GM12878 (cell line): ENCODE measurements at regions not wholly inside any gene's neighbourhood (a gene's known extent, or its start where the extent isn't known, plus 50 kb on each side); places are given as distances from the start of the nearest gene placed in this dataset.

Experiments
- BCL11A ChIP-seq: IDR thresholded peaks from 2 replicates; pipeline ENCODE4 v1.6.1; 2011; ENCODE audit warnings: low read depth, low read length
- BMI1 ChIP-seq: fragments of 450-650 bp; IDR thresholded peaks from 2 replicates; pipeline ENCODE4 v1.6.1; 2016; ENCODE audit warnings: mild to moderate bottlenecking, moderate library complexity, borderline replicate concordance
- POU2F2 ChIP-seq: IDR thresholded peaks from 3 replicates; pipeline ENCODE4 v1.6.1; 2011; ENCODE audit warnings: low read depth, mild to moderate bottlenecking, low read length, borderline replicate concordance
- TF ChIP-seq, protein P1 (sequence below), 3 experiments: IDR thresholded peaks in 2 of 3; conservative IDR thresholded peaks in 1 of 3; 2 replicates each; pipeline ENCODE4 v1.5.1; 2011; ENCODE audit warnings: low read depth in 3 of 3, low read length in 3 of 3, mild to moderate bottlenecking in 3 of 3, control low read depth in 2 of 3, moderate library complexity in 2 of 3, inconsistent platforms in 1 of 3, mixed read lengths in 1 of 3; ENCODE audit not compliant: control insufficient read depth in 2 of 3, insufficient read depth in 1 of 3; ENCODE audit errors: extremely low read depth in 1 of 3
- TF ChIP-seq, protein P2 (sequence below): fragments of 450-650 bp; IDR thresholded peaks from 2 replicates; pipeline ENCODE4 v1.6.1; 2016; ENCODE audit warnings: mild to moderate bottlenecking, moderate library complexity, borderline replicate concordance
- TF ChIP-seq, protein P3 (sequence below): IDR thresholded peaks from 2 replicates; pipeline ENCODE4 v1.6.1; 2012; ENCODE audit warnings: mild to moderate bottlenecking, low read depth, low read length
- TF ChIP-seq, protein P4 (sequence below): IDR thresholded peaks from 2 replicates; pipeline ENCODE4 v1.6.1; 2011; ENCODE audit warnings: mild to moderate bottlenecking, low read depth, low read length, moderate library complexity; ENCODE audit not compliant: insufficient replicate concordance

DNA sequence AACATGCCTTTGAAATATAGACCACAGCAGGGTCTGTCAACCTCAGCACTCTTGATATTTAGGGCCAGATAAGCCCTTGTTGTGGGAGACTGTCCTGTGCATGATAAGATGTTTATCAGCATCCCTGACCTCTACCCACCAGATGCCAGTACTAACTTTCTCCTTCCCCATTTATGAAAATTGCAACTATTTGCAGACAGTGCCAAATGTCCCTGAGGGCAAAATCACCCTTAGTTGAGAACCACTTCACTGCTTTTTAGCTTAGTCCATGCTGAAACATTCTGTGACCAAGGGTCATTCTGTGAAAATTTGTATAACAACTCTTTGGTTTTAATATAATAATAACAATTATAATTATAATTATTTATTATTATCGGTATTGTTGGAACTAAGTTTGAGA is 1032.4 kb downstream of the MCTP2 start:
- TF ChIP-seq, protein P1, sequence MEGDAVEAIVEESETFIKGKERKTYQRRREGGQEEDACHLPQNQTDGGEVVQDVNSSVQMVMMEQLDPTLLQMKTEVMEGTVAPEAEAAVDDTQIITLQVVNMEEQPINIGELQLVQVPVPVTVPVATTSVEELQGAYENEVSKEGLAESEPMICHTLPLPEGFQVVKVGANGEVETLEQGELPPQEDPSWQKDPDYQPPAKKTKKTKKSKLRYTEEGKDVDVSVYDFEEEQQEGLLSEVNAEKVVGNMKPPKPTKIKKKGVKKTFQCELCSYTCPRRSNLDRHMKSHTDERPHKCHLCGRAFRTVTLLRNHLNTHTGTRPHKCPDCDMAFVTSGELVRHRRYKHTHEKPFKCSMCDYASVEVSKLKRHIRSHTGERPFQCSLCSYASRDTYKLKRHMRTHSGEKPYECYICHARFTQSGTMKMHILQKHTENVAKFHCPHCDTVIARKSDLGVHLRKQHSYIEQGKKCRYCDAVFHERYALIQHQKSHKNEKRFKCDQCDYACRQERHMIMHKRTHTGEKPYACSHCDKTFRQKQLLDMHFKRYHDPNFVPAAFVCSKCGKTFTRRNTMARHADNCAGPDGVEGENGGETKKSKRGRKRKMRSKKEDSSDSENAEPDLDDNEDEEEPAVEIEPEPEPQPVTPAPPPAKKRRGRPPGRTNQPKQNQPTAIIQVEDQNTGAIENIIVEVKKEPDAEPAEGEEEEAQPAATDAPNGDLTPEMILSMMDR (IDR thresholded peaks at IDR 0.05 in 2 of 3, conservative IDR thresholded peaks at IDR 0.05 in 1 of 3; ENCODE audit: control insufficient read depth in 2 of 3, extremely low read depth in 1 of 3, insufficient read depth in 1 of 3, low read depth in 3 of 3, low read length in 3 of 3): no peak
- TF ChIP-seq, protein P2, sequence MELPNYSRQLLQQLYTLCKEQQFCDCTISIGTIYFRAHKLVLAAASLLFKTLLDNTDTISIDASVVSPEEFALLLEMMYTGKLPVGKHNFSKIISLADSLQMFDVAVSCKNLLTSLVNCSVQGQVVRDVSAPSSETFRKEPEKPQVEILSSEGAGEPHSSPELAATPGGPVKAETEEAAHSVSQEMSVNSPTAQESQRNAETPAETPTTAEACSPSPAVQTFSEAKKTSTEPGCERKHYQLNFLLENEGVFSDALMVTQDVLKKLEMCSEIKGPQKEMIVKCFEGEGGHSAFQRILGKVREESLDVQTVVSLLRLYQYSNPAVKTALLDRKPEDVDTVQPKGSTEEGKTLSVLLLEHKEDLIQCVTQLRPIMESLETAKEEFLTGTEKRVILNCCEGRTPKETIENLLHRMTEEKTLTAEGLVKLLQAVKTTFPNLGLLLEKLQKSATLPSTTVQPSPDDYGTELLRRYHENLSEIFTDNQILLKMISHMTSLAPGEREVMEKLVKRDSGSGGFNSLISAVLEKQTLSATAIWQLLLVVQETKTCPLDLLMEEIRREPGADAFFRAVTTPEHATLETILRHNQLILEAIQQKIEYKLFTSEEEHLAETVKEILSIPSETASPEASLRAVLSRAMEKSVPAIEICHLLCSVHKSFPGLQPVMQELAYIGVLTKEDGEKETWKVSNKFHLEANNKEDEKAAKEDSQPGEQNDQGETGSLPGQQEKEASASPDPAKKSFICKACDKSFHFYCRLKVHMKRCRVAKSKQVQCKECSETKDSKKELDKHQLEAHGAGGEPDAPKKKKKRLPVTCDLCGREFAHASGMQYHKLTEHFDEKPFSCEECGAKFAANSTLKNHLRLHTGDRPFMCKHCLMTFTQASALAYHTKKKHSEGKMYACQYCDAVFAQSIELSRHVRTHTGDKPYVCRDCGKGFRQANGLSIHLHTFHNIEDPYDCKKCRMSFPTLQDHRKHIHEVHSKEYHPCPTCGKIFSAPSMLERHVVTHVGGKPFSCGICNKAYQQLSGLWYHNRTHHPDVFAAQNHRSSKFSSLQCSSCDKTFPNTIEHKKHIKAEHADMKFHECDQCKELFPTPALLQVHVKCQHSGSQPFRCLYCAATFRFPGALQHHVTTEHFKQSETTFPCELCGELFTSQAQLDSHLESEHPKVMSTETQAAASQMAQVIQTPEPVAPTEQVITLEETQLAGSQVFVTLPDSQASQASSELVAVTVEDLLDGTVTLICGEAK: no peak
- TF ChIP-seq POU2F2 (no peak), BCL11A (no peak), BMI1 (no peak)
- TF ChIP-seq, protein P3, sequence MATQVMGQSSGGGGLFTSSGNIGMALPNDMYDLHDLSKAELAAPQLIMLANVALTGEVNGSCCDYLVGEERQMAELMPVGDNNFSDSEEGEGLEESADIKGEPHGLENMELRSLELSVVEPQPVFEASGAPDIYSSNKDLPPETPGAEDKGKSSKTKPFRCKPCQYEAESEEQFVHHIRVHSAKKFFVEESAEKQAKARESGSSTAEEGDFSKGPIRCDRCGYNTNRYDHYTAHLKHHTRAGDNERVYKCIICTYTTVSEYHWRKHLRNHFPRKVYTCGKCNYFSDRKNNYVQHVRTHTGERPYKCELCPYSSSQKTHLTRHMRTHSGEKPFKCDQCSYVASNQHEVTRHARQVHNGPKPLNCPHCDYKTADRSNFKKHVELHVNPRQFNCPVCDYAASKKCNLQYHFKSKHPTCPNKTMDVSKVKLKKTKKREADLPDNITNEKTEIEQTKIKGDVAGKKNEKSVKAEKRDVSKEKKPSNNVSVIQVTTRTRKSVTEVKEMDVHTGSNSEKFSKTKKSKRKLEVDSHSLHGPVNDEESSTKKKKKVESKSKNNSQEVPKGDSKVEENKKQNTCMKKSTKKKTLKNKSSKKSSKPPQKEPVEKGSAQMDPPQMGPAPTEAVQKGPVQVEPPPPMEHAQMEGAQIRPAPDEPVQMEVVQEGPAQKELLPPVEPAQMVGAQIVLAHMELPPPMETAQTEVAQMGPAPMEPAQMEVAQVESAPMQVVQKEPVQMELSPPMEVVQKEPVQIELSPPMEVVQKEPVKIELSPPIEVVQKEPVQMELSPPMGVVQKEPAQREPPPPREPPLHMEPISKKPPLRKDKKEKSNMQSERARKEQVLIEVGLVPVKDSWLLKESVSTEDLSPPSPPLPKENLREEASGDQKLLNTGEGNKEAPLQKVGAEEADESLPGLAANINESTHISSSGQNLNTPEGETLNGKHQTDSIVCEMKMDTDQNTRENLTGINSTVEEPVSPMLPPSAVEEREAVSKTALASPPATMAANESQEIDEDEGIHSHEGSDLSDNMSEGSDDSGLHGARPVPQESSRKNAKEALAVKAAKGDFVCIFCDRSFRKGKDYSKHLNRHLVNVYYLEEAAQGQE: no peak
- TF ChIP-seq, protein P4, sequence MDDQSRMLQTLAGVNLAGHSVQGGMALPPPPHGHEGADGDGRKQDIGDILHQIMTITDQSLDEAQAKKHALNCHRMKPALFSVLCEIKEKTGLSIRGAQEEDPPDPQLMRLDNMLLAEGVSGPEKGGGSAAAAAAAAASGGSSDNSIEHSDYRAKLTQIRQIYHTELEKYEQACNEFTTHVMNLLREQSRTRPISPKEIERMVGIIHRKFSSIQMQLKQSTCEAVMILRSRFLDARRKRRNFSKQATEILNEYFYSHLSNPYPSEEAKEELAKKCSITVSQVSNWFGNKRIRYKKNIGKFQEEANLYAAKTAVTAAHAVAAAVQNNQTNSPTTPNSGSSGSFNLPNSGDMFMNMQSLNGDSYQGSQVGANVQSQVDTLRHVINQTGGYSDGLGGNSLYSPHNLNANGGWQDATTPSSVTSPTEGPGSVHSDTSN: no peak
